ENCODE measurements at regions not wholly inside any gene's neighbourhood (a gene's known extent, or its start where the extent isn't known, plus 50 kb on each side); places are given as distances from the start of the nearest gene placed in this dataset.

DNA sequence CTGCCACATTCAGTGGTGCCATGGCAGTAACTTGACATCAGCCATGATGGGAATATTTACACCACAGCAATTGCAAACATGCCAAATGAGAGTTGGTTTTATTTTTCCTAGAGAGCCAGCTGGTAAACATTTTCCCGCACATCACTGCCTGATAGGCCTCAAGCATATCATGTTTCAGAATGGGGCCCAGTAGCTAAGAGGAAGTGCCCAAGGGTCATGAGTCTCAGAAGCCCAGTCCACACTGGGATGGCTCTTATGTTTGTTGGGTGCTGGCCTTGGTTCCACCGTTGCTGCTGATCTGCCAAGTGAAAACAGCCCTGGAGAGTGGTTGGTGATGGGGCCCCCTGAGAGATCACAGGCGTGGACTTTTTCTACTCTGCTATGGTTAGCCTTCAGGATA lies 64.3 kb upstream of the NAV2 start:
- Mint-ChIP-seq H3K27me3 (peaks cover 16% of the 10 kb centered on the region), H3K9me3 (no peaks in the 10 kb centered on the region), H3K36me3 (ENCODE audit: low read depth) (no peaks in the 10 kb centered on the region), H3K27ac (no peak overlapping the region), H3K4me3 (no peak overlapping the region), H3K4me1 (ENCODE audit: low read depth) (no peaks in the 10 kb centered on the region)
- intact Hi-C loops (cut with micrococcal nuclease), result no loop called here
- TF ChIP-seq, protein P1, sequence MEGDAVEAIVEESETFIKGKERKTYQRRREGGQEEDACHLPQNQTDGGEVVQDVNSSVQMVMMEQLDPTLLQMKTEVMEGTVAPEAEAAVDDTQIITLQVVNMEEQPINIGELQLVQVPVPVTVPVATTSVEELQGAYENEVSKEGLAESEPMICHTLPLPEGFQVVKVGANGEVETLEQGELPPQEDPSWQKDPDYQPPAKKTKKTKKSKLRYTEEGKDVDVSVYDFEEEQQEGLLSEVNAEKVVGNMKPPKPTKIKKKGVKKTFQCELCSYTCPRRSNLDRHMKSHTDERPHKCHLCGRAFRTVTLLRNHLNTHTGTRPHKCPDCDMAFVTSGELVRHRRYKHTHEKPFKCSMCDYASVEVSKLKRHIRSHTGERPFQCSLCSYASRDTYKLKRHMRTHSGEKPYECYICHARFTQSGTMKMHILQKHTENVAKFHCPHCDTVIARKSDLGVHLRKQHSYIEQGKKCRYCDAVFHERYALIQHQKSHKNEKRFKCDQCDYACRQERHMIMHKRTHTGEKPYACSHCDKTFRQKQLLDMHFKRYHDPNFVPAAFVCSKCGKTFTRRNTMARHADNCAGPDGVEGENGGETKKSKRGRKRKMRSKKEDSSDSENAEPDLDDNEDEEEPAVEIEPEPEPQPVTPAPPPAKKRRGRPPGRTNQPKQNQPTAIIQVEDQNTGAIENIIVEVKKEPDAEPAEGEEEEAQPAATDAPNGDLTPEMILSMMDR (IDR thresholded peaks at IDR 0.05), result no peak
- ChIA-PET CTCF (no interaction called here), POLR2A (no interaction called here)
- DNase-seq, result no peak
- no peak for ATAC-seq

DNA sequence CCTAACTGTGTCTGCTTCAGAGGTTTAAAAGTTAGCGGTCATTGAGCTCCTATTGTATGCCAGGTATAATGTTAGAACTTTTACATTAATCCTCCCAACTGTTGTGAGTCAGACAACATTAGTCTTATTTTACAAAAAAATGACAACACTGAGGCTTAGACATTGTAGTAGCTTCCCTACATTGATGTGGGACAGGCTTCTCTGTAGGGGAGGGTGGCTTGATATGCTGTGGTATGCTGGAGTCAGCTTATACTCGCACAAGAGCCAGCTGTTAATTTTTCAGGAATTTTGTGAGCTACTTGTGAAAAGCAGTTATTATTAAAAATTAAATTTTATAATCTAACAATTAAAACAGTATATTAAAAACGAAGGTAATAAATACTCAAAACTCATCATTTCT lies 64.8 kb upstream of the NAV2 start:
- Mint-ChIP-seq H3K4me1 (ENCODE audit: low read depth) (no peaks in the 10 kb centered on the region), H3K27me3 (peaks cover 16% of the 10 kb centered on the region), H3K4me3 (no peak overlapping the region), H3K36me3 (ENCODE audit: low read depth) (no peaks in the 10 kb centered on the region), H3K9me3 (no peaks in the 10 kb centered on the region), H3K27ac (no peak overlapping the region)
- ChIA-PET POLR2A (no interaction called here), CTCF (interaction anchor here (1.3 kb wide), 1 partner anchor 10 kb away, joined by 3 read pairs; no protein-coding TSS in a partner anchor)
- DNase-seq (no peak), ATAC-seq (no peak)
- TF ChIP-seq, protein P1 (IDR thresholded peaks at IDR 0.05), result no peak
- intact Hi-C loops (cut with micrococcal nuclease), result no loop called here

DNA sequence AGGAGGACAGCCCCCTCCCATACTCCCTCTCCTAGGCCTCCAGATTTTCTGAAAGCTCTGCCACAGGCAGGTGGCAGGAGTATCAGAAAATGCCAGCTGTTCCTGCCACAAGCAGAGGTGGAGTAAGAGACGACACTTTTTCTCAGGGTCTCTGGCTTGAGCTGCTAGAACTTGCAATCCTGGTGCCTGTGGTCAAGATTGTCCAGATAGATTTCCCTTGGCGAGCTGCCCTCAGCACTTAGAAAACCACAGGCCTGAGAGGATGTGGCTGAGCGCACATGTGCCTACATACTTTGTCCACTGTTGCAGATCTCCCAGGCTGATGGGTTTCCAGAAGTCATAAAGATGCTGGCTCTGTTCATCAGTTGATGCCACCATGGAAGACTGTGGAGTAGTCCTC lies 65.7 kb upstream of the NAV2 start:
- ChIA-PET POLR2A (no interaction called here), CTCF (interaction anchor here (0.9 to 1.3 kb wide), 2 partner anchors 11 to 41 kb away, joined by 3 to 4 read pairs; no protein-coding TSS in a partner anchor)
- H3K27ac Mint-ChIP-seq, result no peak overlapping the region
- peaks cover 18% of the 10 kb centered on the region for H3K27me3 Mint-ChIP-seq
- DNase-seq, result no peak
- no peak for ATAC-seq
- no peaks in the 10 kb centered on the region for H3K36me3 Mint-ChIP-seq (ENCODE audit: low read depth)
- intact Hi-C loops (cut with micrococcal nuclease), result no loop called here
- TF ChIP-seq, protein P1 (IDR thresholded peaks at IDR 0.05), result no peak
- no peak overlapping the region for H3K4me3 Mint-ChIP-seq
- H3K9me3 Mint-ChIP-seq, result no peaks in the 10 kb centered on the region
- no peaks in the 10 kb centered on the region for H3K4me1 Mint-ChIP-seq (ENCODE audit: low read depth)

DNA sequence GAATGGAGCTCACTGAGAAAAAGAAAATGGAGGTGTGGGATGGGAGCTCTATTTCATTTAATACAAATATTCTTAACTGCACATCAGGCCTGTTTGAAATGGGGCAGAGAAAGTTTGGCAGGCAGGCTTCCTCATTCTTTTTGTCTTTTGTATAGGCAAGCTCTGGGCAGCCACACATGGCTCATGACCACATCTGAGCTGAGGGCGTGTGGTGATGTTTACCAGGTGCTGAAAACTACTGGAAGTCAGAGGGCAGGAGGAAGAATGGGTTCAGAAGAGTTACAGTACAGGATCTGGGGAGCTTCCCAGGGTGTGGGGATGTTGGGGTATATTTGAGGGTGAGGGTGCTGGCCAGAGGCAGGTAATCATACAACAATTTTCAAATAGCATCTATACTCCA lies 66.3 kb upstream of the NAV2 start:
- Mint-ChIP-seq H3K36me3 (ENCODE audit: low read depth) (no peaks in the 10 kb centered on the region), H3K27me3 (peaks cover 18% of the 10 kb centered on the region), H3K4me3 (no peak overlapping the region), H3K27ac (no peak overlapping the region), H3K4me1 (ENCODE audit: low read depth) (no peaks in the 10 kb centered on the region), H3K9me3 (no peaks in the 10 kb centered on the region)
- ATAC-seq (no peak), DNase-seq (no peak)
- CTCF ChIA-PET, result interaction anchor here (0.9 kb wide), 1 partner anchor 41 kb away, joined by 4 read pairs; no protein-coding TSS in a partner anchor
- intact Hi-C loops (cut with micrococcal nuclease), result no loop called here
- POLR2A ChIA-PET, result no interaction called here
- TF ChIP-seq, protein P1 (IDR thresholded peaks at IDR 0.05), result no peak

DNA sequence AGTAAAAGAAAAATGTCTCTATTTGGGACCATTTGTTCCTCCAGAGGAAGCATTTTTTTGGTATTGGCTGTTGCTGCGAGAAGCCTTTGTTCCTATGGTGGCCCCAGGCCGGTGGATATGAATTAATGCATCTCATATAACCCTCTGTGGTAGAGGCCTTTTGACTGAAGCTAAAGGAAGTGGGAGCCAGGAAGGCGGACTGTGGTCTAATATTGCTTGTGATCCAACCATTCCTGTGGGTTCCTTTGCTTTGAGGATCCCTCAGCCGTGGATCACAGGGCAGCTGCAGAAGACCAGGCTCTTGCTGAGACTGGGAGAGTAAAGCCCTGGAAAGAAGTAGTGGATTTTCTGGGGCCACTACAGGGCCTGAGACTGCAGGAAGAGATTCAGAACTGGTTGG lies 68.3 kb upstream of the NAV2 start:
- ChIA-PET POLR2A (no interaction called here), CTCF (no interaction called here)
- ATAC-seq (no peak), DNase-seq (no peak)
- Mint-ChIP-seq H3K36me3 (ENCODE audit: low read depth) (no peaks in the 10 kb centered on the region), H3K9me3 (no peaks in the 10 kb centered on the region), H3K4me3 (no peak overlapping the region), H3K27me3 (peaks cover 16% of the 10 kb centered on the region), H3K4me1 (ENCODE audit: low read depth) (no peaks in the 10 kb centered on the region), H3K27ac (no peak overlapping the region)
- TF ChIP-seq, protein P1 (IDR thresholded peaks at IDR 0.05), result no peak
- intact Hi-C loops (cut with micrococcal nuclease), result no loop called here
